Keratinocyte (primary cell): ENCODE measurements at regions not wholly inside any gene's neighbourhood (a gene's known extent, or its start where the extent isn't known, plus 50 kb on each side); places are given as distances from the start of the nearest gene placed in this dataset.

Experiments used
- DNase-seq: peaks from one replicate; pipeline ENCODE4 v3.0.0-alpha.2; 2011; ENCODE audit warnings: low read depth, missing footprints, low spot score
- FAIRE-seq: peaks from 2 replicates; lab custom pipeline; 2011; peaks lifted over from hg19 to GRCh38; lab: Jason Lieb, UNC
- H2AFZ ChIP-seq: 2 replicates; pipeline ENCODE4 v1.6.0; 2012; ENCODE audit warnings: low read length, control low read depth, inconsistent platforms; ENCODE audit not compliant: control insufficient read depth
- H3K27ac ChIP-seq: 2 replicates; pipeline ENCODE4 v1.5.1; 2011; ENCODE audit warnings: low read length; ENCODE audit not compliant: control insufficient read depth, insufficient read depth
- H3K27me3 ChIP-seq: 3 replicates; pipeline ENCODE4 v1.6.0; 2011; ENCODE audit warnings: low read length; ENCODE audit not compliant: control insufficient read depth, insufficient read depth; ENCODE audit errors: extremely low read depth
- H3K36me3 ChIP-seq, 2 experiments: 2 replicates in 1 of 2; 3 replicates in 1 of 2; pipeline ENCODE4 v1.5.1; 2011; ENCODE audit warnings: low read length in 2 of 2, mild to moderate bottlenecking in 1 of 2; ENCODE audit not compliant: control insufficient read depth in 2 of 2, insufficient read depth in 2 of 2; ENCODE audit errors: extremely low read depth in 1 of 2
- H3K4me1 ChIP-seq: 3 replicates; pipeline ENCODE4 v1.5.1; 2011; ENCODE audit warnings: low read length; ENCODE audit not compliant: control insufficient read depth, insufficient read depth; ENCODE audit errors: extremely low read depth
- H3K4me2 ChIP-seq: 3 replicates; pipeline ENCODE4 v1.6.0; 2011; ENCODE audit warnings: low read depth, low read length; ENCODE audit not compliant: control insufficient read depth, insufficient read depth; ENCODE audit errors: extremely low read depth
- H3K4me3 ChIP-seq, 3 experiments: fragments of 200-600 bp in 1 of 3; sonication (generic) in 1 of 3; 2 replicates in 2 of 3; 3 replicates in 1 of 3; pipeline ENCODE4 v1.5.1; 2011 to 2016; ENCODE audit warnings: low read length in 3 of 3, mild to moderate bottlenecking in 3 of 3, control low read depth in 2 of 3, inconsistent platforms in 1 of 3, low read depth in 1 of 3, mixed read lengths in 1 of 3, mixed run types in 1 of 3, moderate library complexity in 1 of 3; ENCODE audit not compliant: control insufficient read depth in 2 of 3, insufficient read depth in 2 of 3; ENCODE audit errors: extremely low read depth in 1 of 3
- H3K79me2 ChIP-seq: 2 replicates; pipeline ENCODE4 v1.6.0; 2012; ENCODE audit warnings: low read length; ENCODE audit not compliant: control insufficient read depth, insufficient read depth
- H3K9ac ChIP-seq: 3 replicates; pipeline ENCODE4 v1.6.0; 2011; ENCODE audit warnings: low read length; ENCODE audit not compliant: control insufficient read depth, insufficient read depth; ENCODE audit errors: extremely low read depth
- H3K9me1 ChIP-seq: 3 replicates; pipeline ENCODE4 v1.6.0; 2011; ENCODE audit warnings: low read length; ENCODE audit not compliant: control insufficient read depth, insufficient read depth; ENCODE audit errors: extremely low read depth
- H3K9me3 ChIP-seq: 2 replicates; pipeline ENCODE4 v1.5.1; 2012; ENCODE audit warnings: low read depth, low read length; ENCODE audit not compliant: control insufficient read depth
- H4K20me1 ChIP-seq: 3 replicates; pipeline ENCODE4 v1.6.0; 2011; ENCODE audit warnings: low read length; ENCODE audit not compliant: control insufficient read depth, insufficient read depth; ENCODE audit errors: extremely low read depth
- CTCF ChIP-seq, 3 experiments: IDR thresholded peaks in 1 of 3; conservative IDR thresholded peaks in 1 of 3; optimal IDR thresholded peaks in 1 of 3; 2 replicates in 2 of 3; 3 replicates in 1 of 3; pipeline versions ENCODE3 to v1.5.1; 2011; ENCODE audit warnings: low read length in 3 of 3, mild to moderate bottlenecking in 3 of 3, moderate library complexity in 2 of 3, control low read depth in 1 of 3, inconsistent platforms in 1 of 3; ENCODE audit not compliant: insufficient read depth in 2 of 3; ENCODE audit errors: extremely low read depth in 1 of 3
- EZH2 ChIP-seq: IDR thresholded peaks from one replicate; pipeline ENCODE4 v1.6.1; 2012; ENCODE audit warnings: inconsistent platforms, mild to moderate bottlenecking, low read length, moderate library complexity
- dilution Hi-C: fragments of 300-500 bp; cut with MboI; formaldehyde crosslinking; loops from one replicate; pipeline ENCODE4 v1.7.0; 2020; ENCODE audit warnings: low sequenced_read_pairs; ENCODE audit not compliant: extremely low pct_ligation_motif_present

GRCh38 chr5:23042226-23042625 lies 189.1 kb upstream of the CDH12 start:
- H4K20me1 ChIP-seq, result no peaks in the 10 kb centered on the region
- dilution Hi-C loops, result no loop called here

GRCh38 chr5:23035555-23036090 lies 182.5 kb upstream of the CDH12 start:
- dilution Hi-C loops, result no loop called here
- H3K9me3 ChIP-seq, result no peaks in the 10 kb centered on the region
- H3K4me3 ChIP-seq, result no peak overlapping the region
- H3K36me3 ChIP-seq, result no peaks in the 10 kb centered on the region
- no peaks in the 10 kb centered on the region for H3K9me1 ChIP-seq
- H3K9ac ChIP-seq, result no peak overlapping the region
- DNase-seq, result no peak
- H3K27ac ChIP-seq, result no peak overlapping the region
- H3K27me3 ChIP-seq, result no peaks in the 10 kb centered on the region
- no peak overlapping the region for H3K4me2 ChIP-seq
- H2AFZ ChIP-seq, result no peak overlapping the region
- FAIRE-seq, result no peak
- H3K4me1 ChIP-seq, result no peaks in the 10 kb centered on the region
- no peaks in the 10 kb centered on the region for H4K20me1 ChIP-seq
- no peaks in the 10 kb centered on the region for H3K79me2 ChIP-seq
- no peak for TF ChIP-seq CTCF (optimal IDR thresholded peaks at IDR 0.05 in 1 of 3, IDR thresholded peaks at IDR 0.05 in 1 of 3, conservative IDR thresholded peaks at IDR 0.05 in 1 of 3; ENCODE audit: extremely low read depth in 1 of 3, insufficient read depth in 2 of 3, low read length in 3 of 3)
- no peak for TF ChIP-seq EZH2

More at GRCh38 chr5:23042226-23042625, 189.1 kb upstream of the CDH12 start:
- H3K4me1 ChIP-seq, result no peaks in the 10 kb centered on the region
- H3K9ac ChIP-seq, result no peak overlapping the region
- H2AFZ ChIP-seq, result no peak overlapping the region
- H3K36me3 ChIP-seq, result no peaks in the 10 kb centered on the region
- H3K9me1 ChIP-seq, result no peaks in the 10 kb centered on the region
- H3K27me3 ChIP-seq, result no peaks in the 10 kb centered on the region
- H3K79me2 ChIP-seq, result no peaks in the 10 kb centered on the region
- TF ChIP-seq EZH2, result no peak
- no peak for TF ChIP-seq CTCF (optimal IDR thresholded peaks at IDR 0.05 in 1 of 3, IDR thresholded peaks at IDR 0.05 in 1 of 3, conservative IDR thresholded peaks at IDR 0.05 in 1 of 3; ENCODE audit: extremely low read depth in 1 of 3, insufficient read depth in 2 of 3, low read length in 3 of 3)
- H3K27ac ChIP-seq, result no peak overlapping the region
- no peaks in the 10 kb centered on the region for H3K9me3 ChIP-seq
- no peak overlapping the region for H3K4me2 ChIP-seq
- no peak for FAIRE-seq
- no peak for DNase-seq
- H3K4me3 ChIP-seq, result no peak overlapping the region
